GM23248 (cell line): ENCODE measurements at regions not wholly inside any gene's neighbourhood (a gene's known extent, or its start where the extent isn't known, plus 50 kb on each side); places are given as distances from the start of the nearest gene placed in this dataset.

Source experiments
- DNase-seq: peaks from one replicate; pipeline ENCODE4 v3.0.0-alpha.2; 2015
- H2AFZ ChIP-seq: fragments of 200-600 bp; sonication (generic); 2 replicates; pipeline ENCODE4 v1.6.1; 2016; ENCODE audit warnings: antibody characterized with exemption
- H3F3A ChIP-seq: fragments of 200-600 bp; sonication (generic); 2 replicates; pipeline ENCODE4 v1.6.1; 2016; ENCODE audit warnings: mild to moderate bottlenecking, antibody characterized with exemption, mixed run types; ENCODE audit not compliant: insufficient read depth
- H3K27ac ChIP-seq: fragments of 200-600 bp; sonication (generic); 2 replicates; pipeline ENCODE4 v1.5.1; 2016; ENCODE audit warnings: mild to moderate bottlenecking
- H3K27me3 ChIP-seq: fragments of 200-600 bp; sonication (generic); replicated peaks from 2 replicates; pipeline ENCODE4 v1.6.1; 2016; ENCODE audit warnings: mild to moderate bottlenecking; ENCODE audit not compliant: insufficient read depth
- H3K36me3 ChIP-seq: fragments of 200-600 bp; sonication (generic); 2 replicates; pipeline ENCODE4 v1.6.1; 2016; ENCODE audit warnings: low read depth, mild to moderate bottlenecking
- H3K4me1 ChIP-seq: fragments of 200-600 bp; sonication (generic); 2 replicates; pipeline ENCODE4 v1.6.1; 2016; ENCODE audit warnings: mild to moderate bottlenecking; ENCODE audit not compliant: insufficient read depth
- H3K4me2 ChIP-seq: fragments of 200-600 bp; sonication (generic); one replicate; pipeline ENCODE4 v1.6.1; 2016; ENCODE audit warnings: mild to moderate bottlenecking; ENCODE audit not compliant: unreplicated experiment
- H3K4me3 ChIP-seq: fragments of 200-600 bp; sonication (generic); 2 replicates; pipeline ENCODE4 v1.5.1; 2016; ENCODE audit warnings: mild to moderate bottlenecking
- H3K79me2 ChIP-seq: fragments of 200-600 bp; sonication (generic); 2 replicates; pipeline ENCODE4 v1.6.1; 2016; ENCODE audit warnings: mild to moderate bottlenecking; ENCODE audit not compliant: insufficient read depth
- H3K9ac ChIP-seq: fragments of 200-600 bp; sonication (generic); 2 replicates; pipeline ENCODE4 v1.6.1; 2016; ENCODE audit warnings: mild to moderate bottlenecking
- H3K9me2 ChIP-seq: fragments of 200-600 bp; sonication (generic); 2 replicates; pipeline ENCODE4 v1.6.1; 2016; ENCODE audit warnings: mixed run types, mild to moderate bottlenecking, moderate library complexity; ENCODE audit not compliant: insufficient read depth
- H3K9me3 ChIP-seq: fragments of 200-600 bp; sonication (generic); one replicate; pipeline ENCODE4 v1.6.1; 2017; ENCODE audit warnings: low read depth
- H4K20me1 ChIP-seq: fragments of 200-600 bp; sonication (generic); 2 replicates; pipeline ENCODE4 v1.6.0; 2016; ENCODE audit not compliant: insufficient read depth
- EZH2 ChIP-seq: fragments of 200-600 bp; sonication (generic); IDR thresholded peaks from 2 replicates; pipeline ENCODE4 v1.6.1; 2018; ENCODE audit warnings: antibody characterized with exemption, mild to moderate bottlenecking; ENCODE audit not compliant: insufficient read depth, poor library complexity, severe bottlenecking
- EZH2phosphoT487 ChIP-seq: fragments of 200-600 bp; sonication (generic); IDR thresholded peaks from 2 replicates; pipeline ENCODE4 v1.6.1; 2018; ENCODE audit warnings: antibody characterized with exemption, moderate library complexity, mild to moderate bottlenecking, low read depth; ENCODE audit not compliant: insufficient read depth
- WGBS, 2 experiments: methylation state at CpG; one replicate each; pipeline ENCODE4 v1.1.6; 2015 to 2017; ENCODE audit warnings: low lambda C conversion rate in 2 of 2, low coverage in 1 of 2; ENCODE audit errors: missing lambda C conversion rate in 2 of 2; 5-methylcytosine and 5-hydroxymethylcytosine counted together
- in situ Hi-C: fragments of 300-500 bp; cut with MboI; formaldehyde crosslinking; loops from 2 replicates; pipeline ENCODE4 v1.15.0; 2020

- no peaks in the 10 kb centered on the region for H3K9me2 ChIP-seq
- in situ Hi-C loops = no loop called here
- no peak overlapping the region for H2AFZ ChIP-seq
- no peaks in the 10 kb centered on the region for H4K20me1 ChIP-seq
- no peak overlapping the region for H3K4me3 ChIP-seq
- H3F3A ChIP-seq = no peaks in the 10 kb centered on the region
- H3K9ac ChIP-seq = no peak overlapping the region
- 52 to 53% methylated on average over 26 to 32 of the region's 33 CpGs for WGBS, 2 experiments
- no peak for DNase-seq
- TF ChIP-seq EZH2 (no peak), EZH2phosphoT487 (no peak)
- no peak overlapping the region for H3K27ac ChIP-seq
- H3K27me3 ChIP-seq = no peaks in the 10 kb centered on the region
- H3K4me2 ChIP-seq = no peak overlapping the region
- H3K9me3 ChIP-seq = no peaks in the 10 kb centered on the region
- H3K36me3 ChIP-seq = no peaks in the 10 kb centered on the region
- no peaks in the 10 kb centered on the region for H3K79me2 ChIP-seq
- H3K4me1 ChIP-seq = no peaks in the 10 kb centered on the region
Measured at GRCh38 chr17:22694362-22695227, 1002.3 kb downstream of the KCNJ18 start.

GRCh38 chr17:22695228-22695619 is 1002.9 kb downstream of the KCNJ18 start:
- in situ Hi-C loops = no loop called here
- no peak overlapping the region for H2AFZ ChIP-seq
- H3K36me3 ChIP-seq = no peaks in the 10 kb centered on the region
- TF ChIP-seq EZH2 = no peak
- no peak for TF ChIP-seq EZH2phosphoT487
- no peak overlapping the region for H3K4me2 ChIP-seq
- H3K9me3 ChIP-seq = no peaks in the 10 kb centered on the region
- no peak overlapping the region for H3K27ac ChIP-seq
- no peaks in the 10 kb centered on the region for H3K79me2 ChIP-seq
- H3K4me3 ChIP-seq = no peak overlapping the region
- no peak for DNase-seq
- H3F3A ChIP-seq = no peaks in the 10 kb centered on the region
- no peaks in the 10 kb centered on the region for H3K27me3 ChIP-seq
- no peaks in the 10 kb centered on the region for H4K20me1 ChIP-seq
- no peaks in the 10 kb centered on the region for H3K9me2 ChIP-seq
- WGBS, 2 experiments = 43 to 48% methylated on average over 13 of the region's 13 CpGs
- no peaks in the 10 kb centered on the region for H3K4me1 ChIP-seq
- H3K9ac ChIP-seq = no peak overlapping the region

- H3K9me3 ChIP-seq = no peaks in the 10 kb centered on the region
- in situ Hi-C loops = no loop called here
- no peaks in the 10 kb centered on the region for H3K79me2 ChIP-seq
- WGBS, 2 experiments = 41 to 49% methylated on average over 14 of the region's 14 CpGs
- TF ChIP-seq EZH2phosphoT487 = no peak
- no peak overlapping the region for H3K9ac ChIP-seq
- DNase-seq = no peak
- H4K20me1 ChIP-seq = no peaks in the 10 kb centered on the region
- H3K4me2 ChIP-seq = no peak overlapping the region
- H3K27ac ChIP-seq = no peak overlapping the region
- H3K4me1 ChIP-seq = no peaks in the 10 kb centered on the region
- H3K9me2 ChIP-seq = no peaks in the 10 kb centered on the region
- no peak overlapping the region for H2AFZ ChIP-seq
- no peaks in the 10 kb centered on the region for H3K27me3 ChIP-seq
- H3F3A ChIP-seq = no peaks in the 10 kb centered on the region
- no peak overlapping the region for H3K4me3 ChIP-seq
- H3K36me3 ChIP-seq = no peaks in the 10 kb centered on the region
Measured at GRCh38 chr17:22703204-22703603, 1010.9 kb downstream of the KCNJ18 start.

- in situ Hi-C loops = no loop called here
- no peak overlapping the region for H3K4me2 ChIP-seq
- DNase-seq = no peak
- H4K20me1 ChIP-seq = no peaks in the 10 kb centered on the region
- TF ChIP-seq EZH2phosphoT487 (no peak), EZH2 (no peak)
- WGBS, 2 experiments = 44 to 45% methylated on average over 15 to 31 of the region's 31 CpGs
- no peak overlapping the region for H3K4me3 ChIP-seq
- H3F3A ChIP-seq = no peaks in the 10 kb centered on the region
- H3K27ac ChIP-seq = no peak overlapping the region
- no peaks in the 10 kb centered on the region for H3K9me2 ChIP-seq
- no peak overlapping the region for H3K9ac ChIP-seq
- H3K36me3 ChIP-seq = no peaks in the 10 kb centered on the region
- H3K9me3 ChIP-seq = no peaks in the 10 kb centered on the region
- no peaks in the 10 kb centered on the region for H3K27me3 ChIP-seq
- no peak overlapping the region for H2AFZ ChIP-seq
- H3K79me2 ChIP-seq = no peaks in the 10 kb centered on the region
- no peaks in the 10 kb centered on the region for H3K4me1 ChIP-seq
Measured at GRCh38 chr17:22703786-22704441, 1011.6 kb downstream of the KCNJ18 start.
